GM12878 (cell line): ENCODE measurements at regions not wholly inside any gene's neighbourhood (a gene's known extent, or its start where the extent isn't known, plus 50 kb on each side); places are given as distances from the start of the nearest gene placed in this dataset.

Experiments
- ATAC-seq: fragments of 200-7000 bp; cut with Tn5 transposase; 3 replicates; pipeline ENCODE4 v1.9.1; 2020; ENCODE audit warnings: mild to moderate bottlenecking, moderate library complexity
- BruUV-seq: library from RNA; stranded (reverse); fragments of 400-500 nt; replicated peaks from 2 replicates; lab custom pipeline; 2021; lab: Mats Ljungman, UMichigan
- CTCF ChIA-PET: fragments of 300-600 bp; sonication (Branson Sonifier 250); formaldehyde crosslinking; extraction: SDS; loops from one replicate; lab custom pipeline; 2021; ENCODE audit warnings: inconsistent platforms; lab: Yijun Ruan, JAX
- POLR2A ChIA-PET: fragments of 350-600 bp; formaldehyde crosslinking; extraction: SDS; loops from one replicate; lab custom pipeline; 2021; ENCODE audit warnings: inconsistent platforms; lab: Charles Lee
- RAD21 ChIA-PET: fragments of 300-600 bp; sonication (Branson Sonifier 250); formaldehyde crosslinking; loops from one replicate; lab custom pipeline; 2023; ENCODE audit warnings: antibody characterized with exemption; ENCODE audit not compliant: unreplicated experiment; lab: Charles Lee
- SMC1A ChIA-PET: fragments of 300-600 bp; sonication (Branson Sonifier 250); formaldehyde crosslinking; loops from one replicate; lab custom pipeline; 2023; ENCODE audit not compliant: unreplicated experiment, uncharacterized antibody; lab: Charles Lee
- DNase-seq: peaks from one replicate; pipeline ENCODE4 v3.0.0-alpha.2; 2011; ENCODE audit warnings: low read depth, low spot score
- FAIRE-seq: peaks from 3 replicates; lab custom pipeline; 2011; peaks lifted over from hg19 to GRCh38; lab: Jason Lieb, UNC
- H2AFZ ChIP-seq: 2 replicates; pipeline ENCODE4 v1.6.0; 2011; ENCODE audit warnings: low read depth, low read length, control low read depth; ENCODE audit not compliant: control insufficient read depth
- H3K27ac ChIP-seq: 2 replicates; pipeline ENCODE4 v1.5.1; 2011; ENCODE audit warnings: control low read depth; ENCODE audit not compliant: control insufficient read depth, insufficient read depth
- H3K27me3 ChIP-seq, 2 experiments: replicated peaks in 1 of 2; 2 replicates each; pipeline versions ENCODE4 v1.6.0 to v1.6.1; 2011; ENCODE audit warnings: low read length in 1 of 2; ENCODE audit not compliant: control insufficient read depth in 2 of 2, insufficient read depth in 2 of 2
- H3K36me3 ChIP-seq, 2 experiments: 2 replicates each; pipeline ENCODE4 v1.5.1; 2011; ENCODE audit warnings: low read length in 1 of 2; ENCODE audit not compliant: control insufficient read depth in 2 of 2, insufficient read depth in 2 of 2
- H3K4me1 ChIP-seq: 2 replicates; pipeline ENCODE4 v1.6.1; 2011; ENCODE audit warnings: mild to moderate bottlenecking, low read length, moderate library complexity, mixed read lengths; ENCODE audit not compliant: control insufficient read depth, insufficient read depth
- H3K4me2 ChIP-seq: 2 replicates; pipeline ENCODE4 v1.6.0; 2011; ENCODE audit warnings: control low read depth; ENCODE audit not compliant: control insufficient read depth, insufficient read depth
- H3K4me3 ChIP-seq: fragments of 200-600 bp; sonication (generic); 2 replicates; pipeline ENCODE4 v1.5.1; 2016
- H3K79me2 ChIP-seq: 2 replicates; pipeline ENCODE4 v1.6.0; 2011; ENCODE audit warnings: low read length; ENCODE audit not compliant: control insufficient read depth, insufficient read depth
- H3K9ac ChIP-seq: 2 replicates; pipeline ENCODE4 v1.8.0; 2011; ENCODE audit warnings: low read length, control low read depth, mixed read lengths; ENCODE audit not compliant: control insufficient read depth, insufficient read depth
- H3K9me3 ChIP-seq: replicated peaks from 3 replicates; pipeline ENCODE4 v1.5.1; 2011; ENCODE audit warnings: mild to moderate bottlenecking, low read length; ENCODE audit not compliant: control insufficient read depth, insufficient read depth
- H4K20me1 ChIP-seq: 2 replicates; pipeline ENCODE4 v1.6.0; 2011; ENCODE audit not compliant: control insufficient read depth, insufficient read depth
- CREB1 ChIP-seq: IDR thresholded peaks from 2 replicates; pipeline ENCODE4 v1.6.1; 2012; ENCODE audit warnings: low read depth, mild to moderate bottlenecking, inconsistent platforms
- EP300 ChIP-seq, 2 experiments: fragments of 150-350 bp in 1 of 2; IDR thresholded peaks; 2 replicates each; pipeline ENCODE4 v1.6.1; 2011 to 2012; ENCODE audit warnings: low read depth in 2 of 2, low read length in 2 of 2, borderline replicate concordance in 1 of 2, improper control_type of control experiment in 1 of 2, inconsistent platforms in 1 of 2; ENCODE audit not compliant: control insufficient read depth in 1 of 2
- NBN ChIP-seq: fragments of 450-650 bp; IDR thresholded peaks from 2 replicates; pipeline ENCODE4 v1.6.1; 2016
- PML ChIP-seq: IDR thresholded peaks from 2 replicates; pipeline ENCODE4 v1.6.1; 2012; ENCODE audit warnings: low read length, inconsistent platforms
- RBBP5 ChIP-seq: fragments of 200-600 bp; sonication (generic); conservative IDR thresholded peaks from 2 replicates; pipeline ENCODE4 v1.6.1; 2016
- RELA ChIP-seq: fragments of 450-650 bp; IDR thresholded peaks from 2 replicates; pipeline ENCODE4 v1.8.0; 2014; ENCODE audit warnings: borderline replicate concordance; ENCODE audit not compliant: partially characterized antibody
- SIX5 ChIP-seq: IDR thresholded peaks from 2 replicates; pipeline ENCODE4 v1.6.1; 2011; ENCODE audit warnings: mild to moderate bottlenecking, low read depth, low read length, moderate library complexity; ENCODE audit not compliant: severe bottlenecking
- SMAD1 ChIP-seq: fragments of 450-650 bp; IDR thresholded peaks from 2 replicates; pipeline ENCODE4 v1.6.1; 2018; ENCODE audit warnings: mild to moderate bottlenecking, low read depth; ENCODE audit not compliant: partially characterized antibody
- SREBF2 ChIP-seq: IDR thresholded peaks from 2 replicates; pipeline ENCODE4 v1.6.1; 2012; ENCODE audit warnings: mild to moderate bottlenecking, low read length
- TAF1 ChIP-seq: IDR thresholded peaks from 2 replicates; pipeline ENCODE4 v1.6.1; 2011; ENCODE audit warnings: mild to moderate bottlenecking, low read depth, low read length, borderline replicate concordance
- YBX1 ChIP-seq: fragments of 450-650 bp; IDR thresholded peaks from 2 replicates; pipeline ENCODE4 v1.6.1; 2016; ENCODE audit warnings: antibody characterized with exemption
- ZNF207 ChIP-seq: fragments of 450-650 bp; IDR thresholded peaks from 2 replicates; pipeline ENCODE4 v1.6.1; 2014; ENCODE audit warnings: antibody characterized with exemption, mild to moderate bottlenecking, borderline replicate concordance
- ZNF24 ChIP-seq: fragments of 450-650 bp; IDR thresholded peaks from 2 replicates; pipeline ENCODE4 v1.6.1; 2017; ENCODE audit warnings: antibody characterized with exemption, mild to moderate bottlenecking
- WGBS: methylation state at CpG from one replicate; pipeline ENCODE4 v1.1.6; 2016; ENCODE audit warnings: low lambda C conversion rate; ENCODE audit not compliant: insufficient replicate concordance, insufficient coverage; ENCODE audit errors: missing lambda C conversion rate; 5-methylcytosine and 5-hydroxymethylcytosine counted together
- in situ Hi-C: fragments of 300-500 bp; cut with MboI; formaldehyde crosslinking; loops from 9 replicates; pipeline ENCODE4 v1.14.3; 2018; ENCODE audit warnings: mixed read lengths
- intact Hi-C: fragments of 100-400 bp; cut with micrococcal nuclease; formaldehyde crosslinking; loops from one replicate; pipeline ENCODE4 v1.14.2; 2022; ENCODE audit not compliant: unreplicated experiment
- TF ChIP-seq, protein P1 (sequence below): fragments of 450-650 bp; IDR thresholded peaks from 2 replicates; pipeline ENCODE4 v1.6.1; 2014; ENCODE audit warnings: mild to moderate bottlenecking
- TF ChIP-seq, protein P2 (sequence below): fragments of 450-650 bp; IDR thresholded peaks from 2 replicates; pipeline ENCODE4 v1.6.1; 2017; ENCODE audit warnings: mild to moderate bottlenecking, moderate library complexity
- TF ChIP-seq, protein P3 (sequence below): fragments of 450-650 bp; IDR thresholded peaks from 2 replicates; pipeline ENCODE4 v1.6.1; 2017; ENCODE audit warnings: antibody characterized with exemption, mild to moderate bottlenecking, moderate library complexity

DNA sequence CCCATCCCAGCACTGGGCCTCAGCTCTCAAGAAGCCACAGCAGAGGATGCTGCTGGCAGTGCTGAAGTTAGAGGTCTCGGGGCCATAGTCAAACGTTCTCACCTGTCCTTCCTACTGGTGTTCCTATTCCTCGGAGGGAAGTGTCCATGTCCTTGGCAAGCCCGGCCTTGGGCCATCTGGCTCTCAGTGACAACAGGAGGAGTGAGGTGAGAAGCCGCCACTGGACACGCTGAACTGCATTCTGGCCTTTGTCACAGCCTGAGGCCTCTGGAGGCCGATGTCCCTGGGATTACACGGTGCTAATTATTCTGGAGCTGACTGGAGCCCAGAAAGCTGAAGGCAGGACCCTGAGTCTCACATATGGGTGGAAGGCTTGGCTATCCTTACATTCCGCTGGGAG is 92.5 kb downstream of the OLFM1 start:
- no peak overlapping the region for H3K4me2 ChIP-seq
- no peak for DNase-seq
- TF ChIP-seq, protein P1, sequence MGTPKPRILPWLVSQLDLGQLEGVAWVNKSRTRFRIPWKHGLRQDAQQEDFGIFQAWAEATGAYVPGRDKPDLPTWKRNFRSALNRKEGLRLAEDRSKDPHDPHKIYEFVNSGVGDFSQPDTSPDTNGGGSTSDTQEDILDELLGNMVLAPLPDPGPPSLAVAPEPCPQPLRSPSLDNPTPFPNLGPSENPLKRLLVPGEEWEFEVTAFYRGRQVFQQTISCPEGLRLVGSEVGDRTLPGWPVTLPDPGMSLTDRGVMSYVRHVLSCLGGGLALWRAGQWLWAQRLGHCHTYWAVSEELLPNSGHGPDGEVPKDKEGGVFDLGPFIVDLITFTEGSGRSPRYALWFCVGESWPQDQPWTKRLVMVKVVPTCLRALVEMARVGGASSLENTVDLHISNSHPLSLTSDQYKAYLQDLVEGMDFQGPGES, result no peak
- TF ChIP-seq SREBF2 (no peak), PML (no peak), CREB1 (no peak), SMAD1 (no peak), ZNF24 (no peak), SIX5 (no peak), RBBP5 (no peak), NBN (no peak), YBX1 (no peak), RELA (no peak), ZNF207 (no peak), EP300 (IDR thresholded peaks at IDR 0.05; ENCODE audit: borderline replicate concordance in 1 of 2, control insufficient read depth in 1 of 2, low read depth in 2 of 2, low read length in 2 of 2) (no peak), TAF1 (no peak)
- TF ChIP-seq, protein P2, sequence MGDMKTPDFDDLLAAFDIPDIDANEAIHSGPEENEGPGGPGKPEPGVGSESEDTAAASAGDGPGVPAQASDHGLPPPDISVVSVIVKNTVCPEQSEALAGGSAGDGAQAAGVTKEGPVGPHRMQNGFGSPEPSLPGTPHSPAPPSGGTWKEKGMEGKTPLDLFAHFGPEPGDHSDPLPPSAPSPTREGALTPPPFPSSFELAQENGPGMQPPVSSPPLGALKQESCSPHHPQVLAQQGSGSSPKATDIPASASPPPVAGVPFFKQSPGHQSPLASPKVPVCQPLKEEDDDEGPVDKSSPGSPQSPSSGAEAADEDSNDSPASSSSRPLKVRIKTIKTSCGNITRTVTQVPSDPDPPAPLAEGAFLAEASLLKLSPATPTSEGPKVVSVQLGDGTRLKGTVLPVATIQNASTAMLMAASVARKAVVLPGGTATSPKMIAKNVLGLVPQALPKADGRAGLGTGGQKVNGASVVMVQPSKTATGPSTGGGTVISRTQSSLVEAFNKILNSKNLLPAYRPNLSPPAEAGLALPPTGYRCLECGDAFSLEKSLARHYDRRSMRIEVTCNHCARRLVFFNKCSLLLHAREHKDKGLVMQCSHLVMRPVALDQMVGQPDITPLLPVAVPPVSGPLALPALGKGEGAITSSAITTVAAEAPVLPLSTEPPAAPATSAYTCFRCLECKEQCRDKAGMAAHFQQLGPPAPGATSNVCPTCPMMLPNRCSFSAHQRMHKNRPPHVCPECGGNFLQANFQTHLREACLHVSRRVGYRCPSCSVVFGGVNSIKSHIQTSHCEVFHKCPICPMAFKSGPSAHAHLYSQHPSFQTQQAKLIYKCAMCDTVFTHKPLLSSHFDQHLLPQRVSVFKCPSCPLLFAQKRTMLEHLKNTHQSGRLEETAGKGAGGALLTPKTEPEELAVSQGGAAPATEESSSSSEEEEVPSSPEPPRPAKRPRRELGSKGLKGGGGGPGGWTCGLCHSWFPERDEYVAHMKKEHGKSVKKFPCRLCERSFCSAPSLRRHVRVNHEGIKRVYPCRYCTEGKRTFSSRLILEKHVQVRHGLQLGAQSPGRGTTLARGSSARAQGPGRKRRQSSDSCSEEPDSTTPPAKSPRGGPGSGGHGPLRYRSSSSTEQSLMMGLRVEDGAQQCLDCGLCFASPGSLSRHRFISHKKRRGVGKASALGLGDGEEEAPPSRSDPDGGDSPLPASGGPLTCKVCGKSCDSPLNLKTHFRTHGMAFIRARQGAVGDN, result no peak
- TF ChIP-seq, protein P3, sequence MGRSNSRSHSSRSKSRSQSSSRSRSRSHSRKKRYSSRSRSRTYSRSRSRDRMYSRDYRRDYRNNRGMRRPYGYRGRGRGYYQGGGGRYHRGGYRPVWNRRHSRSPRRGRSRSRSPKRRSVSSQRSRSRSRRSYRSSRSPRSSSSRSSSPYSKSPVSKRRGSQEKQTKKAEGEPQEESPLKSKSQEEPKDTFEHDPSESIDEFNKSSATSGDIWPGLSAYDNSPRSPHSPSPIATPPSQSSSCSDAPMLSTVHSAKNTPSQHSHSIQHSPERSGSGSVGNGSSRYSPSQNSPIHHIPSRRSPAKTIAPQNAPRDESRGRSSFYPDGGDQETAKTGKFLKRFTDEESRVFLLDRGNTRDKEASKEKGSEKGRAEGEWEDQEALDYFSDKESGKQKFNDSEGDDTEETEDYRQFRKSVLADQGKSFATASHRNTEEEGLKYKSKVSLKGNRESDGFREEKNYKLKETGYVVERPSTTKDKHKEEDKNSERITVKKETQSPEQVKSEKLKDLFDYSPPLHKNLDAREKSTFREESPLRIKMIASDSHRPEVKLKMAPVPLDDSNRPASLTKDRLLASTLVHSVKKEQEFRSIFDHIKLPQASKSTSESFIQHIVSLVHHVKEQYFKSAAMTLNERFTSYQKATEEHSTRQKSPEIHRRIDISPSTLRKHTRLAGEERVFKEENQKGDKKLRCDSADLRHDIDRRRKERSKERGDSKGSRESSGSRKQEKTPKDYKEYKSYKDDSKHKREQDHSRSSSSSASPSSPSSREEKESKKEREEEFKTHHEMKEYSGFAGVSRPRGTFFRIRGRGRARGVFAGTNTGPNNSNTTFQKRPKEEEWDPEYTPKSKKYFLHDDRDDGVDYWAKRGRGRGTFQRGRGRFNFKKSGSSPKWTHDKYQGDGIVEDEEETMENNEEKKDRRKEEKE, result no peak

More for the DNA sequence above, 92.5 kb downstream of the OLFM1 start:
- no peak overlapping the region for H3K9ac ChIP-seq
- H2AFZ ChIP-seq, result no peak overlapping the region
- ChIA-PET POLR2A (no interaction called here), SMC1A (no interaction called here), CTCF (no interaction called here), RAD21 (no interaction called here)
- no peaks in the 10 kb centered on the region for H3K9me3 ChIP-seq
- no peaks in the 10 kb centered on the region for H3K4me1 ChIP-seq
- no TSS peak for BruUV-seq
- intact Hi-C loops (no loop called here), in situ Hi-C loops (no loop called here)
- H3K79me2 ChIP-seq, result no peaks in the 10 kb centered on the region
- no peak for ATAC-seq
- H3K4me3 ChIP-seq, result no peak overlapping the region
- FAIRE-seq, result no peak
- H3K27me3 ChIP-seq, result no peaks in the 10 kb centered on the region; a peak in 1 of 4 replicates
- no peaks in the 10 kb centered on the region for H4K20me1 ChIP-seq
- H3K36me3 ChIP-seq, result no peaks in the 10 kb centered on the region
- H3K27ac ChIP-seq, result no peak overlapping the region
- under 1% methylated on average over 9 of the region's 9 CpGs for WGBS
